K562 (cell line): ENCODE measurements at regions not wholly inside any gene's neighbourhood (a gene's known extent, or its start where the extent isn't known, plus 50 kb on each side); places are given as distances from the start of the nearest gene placed in this dataset.
A peak's percentile ranks its signal among the peaks of the same experiment; 100 is the strongest.

Experiments used
- ZNF282 ChIP-seq: sonication (generic); formaldehyde crosslinking; IDR thresholded peaks from 2 replicates; pipeline ENCODE4 v1.8.1; 2023; ENCODE audit warnings: missing genetic modification reagents
- ZNF668 ChIP-seq: fragments of 250-450 bp; sonication (Bioruptor Pico); IDR thresholded peaks from 2 replicates; pipeline ENCODE4 v1.8.0; 2022; ENCODE audit warnings: mild to moderate bottlenecking, inconsistent platforms
- TF ChIP-seq, protein P1 (sequence below): sonication (generic); formaldehyde crosslinking; IDR thresholded peaks from 2 replicates; pipeline ENCODE4 v1.8.0; 2022; ENCODE audit warnings: mild to moderate bottlenecking, missing genetic modification reagents, borderline replicate concordance
- TF ChIP-seq, protein P2 (sequence below): fragments of 450-650 bp; IDR thresholded peaks from 2 replicates; pipeline ENCODE4 v1.6.1; 2016; ENCODE audit warnings: low read depth, mild to moderate bottlenecking, moderate library complexity

DNA sequence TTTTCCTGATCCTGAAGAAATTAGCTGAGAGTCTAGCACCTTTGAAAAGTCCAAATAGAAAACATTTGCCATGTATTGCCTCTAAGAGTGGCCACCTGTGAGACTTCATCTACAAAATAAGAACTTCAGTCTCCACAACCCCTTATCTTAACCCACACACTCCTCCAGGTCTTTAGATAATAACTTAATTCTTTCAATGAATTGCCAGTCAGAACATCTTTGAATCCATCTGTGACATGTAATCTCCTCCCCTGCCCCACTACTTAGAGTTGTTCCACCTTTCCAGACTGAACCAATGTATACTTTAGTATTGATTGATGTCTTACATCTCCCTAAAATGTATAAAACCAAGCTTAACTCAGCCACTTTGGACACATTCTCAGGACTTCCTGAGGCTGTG is 84.4 kb upstream of the FAM171A1 start:
- no peak for TF ChIP-seq ZNF282 (CRISPR knock-in tag)
- TF ChIP-seq, protein P1, sequence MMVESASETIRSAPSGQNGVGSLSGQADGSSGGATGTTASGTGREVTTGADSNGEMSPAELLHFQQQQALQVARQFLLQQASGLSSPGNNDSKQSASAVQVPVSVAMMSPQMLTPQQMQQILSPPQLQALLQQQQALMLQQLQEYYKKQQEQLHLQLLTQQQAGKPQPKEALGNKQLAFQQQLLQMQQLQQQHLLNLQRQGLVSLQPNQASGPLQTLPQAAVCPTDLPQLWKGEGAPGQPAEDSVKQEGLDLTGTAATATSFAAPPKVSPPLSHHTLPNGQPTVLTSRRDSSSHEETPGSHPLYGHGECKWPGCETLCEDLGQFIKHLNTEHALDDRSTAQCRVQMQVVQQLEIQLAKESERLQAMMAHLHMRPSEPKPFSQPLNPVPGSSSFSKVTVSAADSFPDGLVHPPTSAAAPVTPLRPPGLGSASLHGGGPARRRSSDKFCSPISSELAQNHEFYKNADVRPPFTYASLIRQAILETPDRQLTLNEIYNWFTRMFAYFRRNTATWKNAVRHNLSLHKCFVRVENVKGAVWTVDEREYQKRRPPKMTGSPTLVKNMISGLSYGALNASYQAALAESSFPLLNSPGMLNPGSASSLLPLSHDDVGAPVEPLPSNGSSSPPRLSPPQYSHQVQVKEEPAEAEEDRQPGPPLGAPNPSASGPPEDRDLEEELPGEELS (CRISPR knock-in tag) = no peak
- no peak for TF ChIP-seq ZNF668 (CRISPR knock-in tag)
- TF ChIP-seq, protein P2, sequence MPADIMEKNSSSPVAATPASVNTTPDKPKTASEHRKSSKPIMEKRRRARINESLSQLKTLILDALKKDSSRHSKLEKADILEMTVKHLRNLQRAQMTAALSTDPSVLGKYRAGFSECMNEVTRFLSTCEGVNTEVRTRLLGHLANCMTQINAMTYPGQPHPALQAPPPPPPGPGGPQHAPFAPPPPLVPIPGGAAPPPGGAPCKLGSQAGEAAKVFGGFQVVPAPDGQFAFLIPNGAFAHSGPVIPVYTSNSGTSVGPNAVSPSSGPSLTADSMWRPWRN = 0 out of 2 replicates have a peak, but pooled peaks have one; percentile 35
